DMS53 treated with DMSO at 0.1 percent for 48 hours (cell line): ENCODE measurements at regions not wholly inside any gene's neighbourhood (a gene's known extent, or its start where the extent isn't known, plus 50 kb on each side); places are given as distances from the start of the nearest gene placed in this dataset.

ENCODE experiments used
- DNase-seq: peaks from one replicate; lab custom pipeline; 2025; ENCODE audit not compliant: unreplicated experiment; lab: John Stamatoyannopoulos, UW

- no peak for DNase-seq
These were observed 298.1 kb upstream of the IRX5 start for GRCh38 chr16:54632322-54633220.

GRCh38 chr16:54631782-54632181 is 298.9 kb upstream of the IRX5 start:
- no peak for DNase-seq

DNA sequence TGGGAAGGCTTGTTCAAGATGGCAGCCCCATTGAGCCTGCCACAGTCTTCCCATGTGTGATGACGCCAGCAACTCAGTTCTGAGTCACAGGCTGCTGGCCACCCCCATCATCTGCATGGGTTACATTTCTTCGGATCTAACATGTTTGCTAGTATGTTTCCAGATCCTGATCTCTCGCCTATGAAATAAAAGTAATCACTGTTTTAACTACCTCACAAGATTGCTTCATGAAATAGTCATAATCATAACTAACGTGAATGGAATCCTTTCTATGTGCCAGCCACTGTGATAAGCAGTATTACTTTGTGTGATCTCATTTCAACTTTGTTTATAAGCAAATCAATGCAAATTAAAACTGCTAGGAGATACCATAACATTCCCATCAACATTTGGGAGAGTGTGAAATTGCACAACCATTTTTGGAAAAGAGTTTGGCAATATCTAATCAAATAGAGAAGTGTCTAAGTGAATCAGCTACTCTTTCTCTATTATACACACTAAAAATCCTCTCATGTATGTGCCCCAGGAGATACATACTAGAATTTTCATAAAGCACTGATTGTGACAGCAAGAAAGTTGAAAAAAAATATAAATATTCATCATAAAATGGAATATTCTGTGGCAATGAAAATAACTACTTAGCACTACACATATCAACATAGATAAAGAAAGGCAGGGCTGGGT is 300.2 kb upstream of the IRX5 start:
- no peak for DNase-seq

- DNase-seq: peak; percentile 4
These were observed 301.7 kb upstream of the IRX5 start for GRCh38 chr16:54628796-54629625.

GRCh38 chr16:54627616-54628015 is 303.0 kb upstream of the IRX5 start:
- no peak for DNase-seq

DNA sequence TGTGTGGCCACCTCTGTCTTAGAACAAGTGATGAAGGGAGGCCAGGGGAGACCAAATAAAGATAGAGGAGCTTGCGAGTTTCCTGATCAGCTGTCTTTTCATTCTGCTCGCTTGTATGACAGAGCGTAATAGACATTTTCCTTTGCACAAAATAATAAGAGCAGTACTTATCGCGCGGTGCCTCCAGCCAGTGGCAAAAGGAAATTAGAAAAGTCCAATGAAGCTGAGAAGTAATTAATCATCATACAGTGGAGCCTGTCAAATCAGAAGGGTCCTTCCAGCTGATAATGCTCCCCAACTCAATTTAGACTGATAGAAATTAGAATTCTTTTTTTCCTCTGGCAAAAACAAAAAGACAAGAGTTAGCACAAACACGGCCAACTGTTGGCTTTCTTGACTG is 307.0 kb upstream of the IRX5 start:
- DNase-seq: no peak

DNA sequence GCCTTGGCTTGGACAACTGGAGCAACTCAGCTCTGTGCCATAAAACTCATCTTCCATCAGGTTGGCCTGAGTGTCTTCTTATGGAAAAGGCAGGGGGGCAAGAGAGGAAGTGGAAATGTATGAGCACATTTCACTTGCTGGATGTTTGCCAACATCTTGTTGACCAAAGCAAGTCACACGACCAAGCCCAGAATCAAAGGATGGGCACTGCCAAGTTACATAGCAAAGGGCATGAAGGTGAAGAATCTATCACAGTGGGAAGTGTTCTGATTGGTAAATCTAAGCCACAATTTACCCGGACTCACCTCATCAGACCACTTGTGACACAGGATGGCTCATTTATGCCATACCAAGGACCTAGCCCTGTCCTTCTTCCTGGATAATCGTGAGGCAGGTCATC is 310.5 kb upstream of the IRX5 start:
- no peak for DNase-seq

DNA sequence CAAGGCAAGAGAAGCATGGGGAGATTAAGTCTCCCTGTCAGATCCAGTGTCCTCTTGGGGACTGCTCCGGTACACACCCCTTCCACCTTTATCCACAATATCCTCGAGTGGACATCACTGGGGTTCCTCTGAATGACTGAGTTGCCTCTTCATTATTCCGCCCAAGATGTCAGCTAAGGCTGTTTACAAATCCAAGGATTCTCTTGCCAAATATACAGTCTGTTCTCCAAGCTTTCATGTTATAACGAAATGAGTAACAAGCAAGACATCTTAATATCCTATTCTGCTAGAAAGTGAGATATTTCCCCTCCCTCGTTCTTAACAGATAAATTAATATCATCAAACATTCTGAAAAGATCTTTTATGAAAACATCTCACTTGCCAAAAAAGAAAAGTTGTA is 314.1 kb upstream of the IRX5 start:
- no peak for DNase-seq

DNA sequence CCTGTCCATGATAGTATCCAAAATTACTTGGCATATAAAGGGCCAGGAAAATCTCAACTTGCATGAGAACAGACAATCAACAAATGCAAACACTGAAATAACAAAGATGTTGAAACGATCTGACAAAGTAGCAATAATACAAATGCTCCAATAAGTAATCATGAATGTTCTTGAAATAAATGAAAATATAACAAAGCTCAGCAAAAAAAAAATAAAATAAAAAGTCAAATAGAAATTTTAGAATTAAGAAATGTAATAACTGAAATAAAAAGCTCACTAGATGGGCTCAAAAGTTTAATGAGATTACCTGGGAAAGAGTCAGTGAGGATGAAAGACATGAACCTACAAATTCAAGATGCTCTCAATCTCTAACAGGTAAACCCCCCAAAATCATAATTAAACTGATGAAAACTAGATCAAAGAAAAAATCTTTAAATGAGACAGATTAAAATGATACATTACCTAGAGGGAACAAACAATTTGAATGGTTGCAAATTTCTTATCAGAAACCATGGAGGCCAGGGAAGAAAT is 319.0 kb upstream of the IRX3 start:
- DNase-seq: no peak

- no peak for DNase-seq
These were observed 316.1 kb upstream of the IRX3 start for GRCh38 chr16:54602666-54603065.

DNA sequence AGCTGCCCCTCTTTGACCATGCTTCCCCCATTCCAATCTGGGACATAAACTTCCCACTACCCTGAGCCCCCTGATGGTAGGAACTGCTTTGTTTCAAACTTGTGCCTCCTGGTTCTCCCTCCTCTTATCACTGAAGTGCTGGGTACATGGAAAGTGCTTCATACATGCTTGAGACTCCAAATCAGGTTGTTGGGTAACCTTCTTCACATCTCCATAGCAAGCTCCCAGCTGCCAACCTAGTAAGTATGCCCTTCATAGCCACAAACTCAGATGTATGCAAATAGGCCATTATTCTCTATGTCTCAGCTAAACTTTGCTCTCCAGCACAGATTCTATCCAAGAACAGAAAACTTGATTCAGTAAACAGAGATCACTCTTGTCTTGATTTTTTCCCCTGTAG is 310.6 kb upstream of the IRX3 start:
- DNase-seq: no peak

DNA sequence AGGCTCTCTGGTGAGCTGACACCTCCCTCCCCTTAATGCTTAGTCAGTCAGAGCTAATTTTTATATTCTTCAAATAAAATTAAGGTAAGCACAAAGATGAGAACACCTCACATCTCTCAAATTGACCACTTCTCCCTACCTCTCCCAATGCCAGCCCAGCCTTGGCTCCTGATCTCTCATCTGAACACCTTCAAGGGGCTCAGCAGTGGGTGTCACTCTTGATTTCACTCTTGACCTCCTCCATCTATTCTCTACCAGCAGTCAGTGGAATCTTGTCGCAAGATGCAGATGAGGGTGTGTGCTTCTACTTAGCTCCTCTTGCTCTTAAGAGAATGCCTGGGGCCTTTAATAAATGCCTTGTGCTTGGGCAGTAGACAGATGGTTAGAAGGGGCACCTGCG is 309.0 kb upstream of the IRX3 start:
- DNase-seq: no peak

GRCh38 chr16:54594601-54595391 is 308.2 kb upstream of the IRX3 start:
- DNase-seq: no peak

DNA sequence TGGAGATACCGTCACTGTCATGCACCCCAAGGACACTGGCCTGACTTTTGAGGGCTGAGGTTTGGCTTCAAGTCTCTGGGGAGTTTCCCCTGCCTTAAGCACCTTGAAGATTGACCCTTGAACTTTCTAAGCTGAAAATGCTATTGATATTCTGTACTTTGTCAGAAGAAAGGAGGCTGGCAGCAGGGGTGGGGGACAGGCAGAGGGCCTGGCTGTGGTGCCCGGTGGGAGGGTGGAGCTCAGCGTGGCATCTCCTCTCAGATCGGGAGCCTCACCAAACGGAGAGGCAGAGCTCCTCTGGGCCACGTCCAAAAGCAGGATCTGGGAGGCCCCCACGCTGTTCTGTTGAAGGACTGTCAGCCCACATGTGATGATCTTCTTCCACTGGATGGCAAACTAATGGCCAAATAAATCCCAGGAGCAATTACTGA is 305.2 kb upstream of the IRX3 start:
- DNase-seq: no peak

- no peak for DNase-seq
These were observed 304.2 kb upstream of the IRX3 start for GRCh38 chr16:54590836-54591235.

DNA sequence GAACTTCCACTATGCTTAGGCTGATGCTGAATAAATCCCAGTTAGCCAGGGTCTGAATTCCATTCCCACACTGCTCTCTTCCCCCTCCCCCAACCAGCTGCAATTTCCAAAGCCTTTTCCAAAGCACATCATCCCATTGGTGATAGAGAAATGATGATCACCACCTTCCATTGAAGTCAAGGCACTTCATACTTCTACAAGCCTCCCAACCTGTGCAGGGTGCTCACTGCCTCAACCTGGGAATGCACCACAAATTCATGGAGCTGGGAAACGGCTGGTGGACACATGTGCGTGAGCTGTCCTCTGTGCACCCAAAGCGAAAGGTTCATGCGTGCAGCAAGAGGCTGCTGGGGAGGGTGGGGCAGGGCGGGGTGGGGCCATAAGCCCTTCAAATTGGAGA is 302.7 kb upstream of the IRX3 start:
- no peak for DNase-seq

DNA sequence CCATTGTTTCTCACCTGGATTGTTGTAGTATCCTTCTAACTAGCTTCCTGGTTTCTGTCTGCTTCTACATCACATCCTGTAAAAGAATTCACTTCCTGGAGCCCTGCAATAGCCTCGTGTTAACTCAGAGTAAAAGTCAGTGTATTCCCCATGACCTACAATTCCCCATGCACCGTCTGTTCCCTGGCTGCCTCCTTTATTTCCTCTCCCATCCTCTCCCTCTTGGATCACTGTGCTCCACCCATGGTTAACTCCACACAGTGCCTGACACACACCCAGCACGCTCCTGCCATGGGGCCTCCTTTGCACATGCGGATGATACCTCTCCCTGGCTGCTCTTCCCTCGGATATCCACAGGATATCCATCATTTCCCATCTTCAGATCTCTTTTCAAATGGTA is 301.4 kb upstream of the IRX3 start:
- no peak for DNase-seq

DNA sequence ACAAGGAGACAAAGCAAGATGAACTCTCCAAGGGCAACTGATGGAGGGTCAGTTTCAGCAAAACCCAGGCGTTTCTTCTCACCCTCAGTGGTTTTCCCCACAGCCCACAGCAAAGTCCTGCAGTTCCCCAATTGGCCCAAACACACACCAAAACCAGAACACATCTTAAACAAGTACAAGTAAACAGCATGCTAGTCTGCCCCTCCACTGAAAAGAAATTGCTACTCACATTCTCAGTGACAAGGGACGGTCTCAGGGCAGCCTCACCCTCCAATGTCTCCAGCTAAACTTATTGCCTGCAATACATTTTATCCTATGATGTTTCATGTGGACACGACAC is 300.6 kb upstream of the IRX3 start:
- no peak for DNase-seq

DNA sequence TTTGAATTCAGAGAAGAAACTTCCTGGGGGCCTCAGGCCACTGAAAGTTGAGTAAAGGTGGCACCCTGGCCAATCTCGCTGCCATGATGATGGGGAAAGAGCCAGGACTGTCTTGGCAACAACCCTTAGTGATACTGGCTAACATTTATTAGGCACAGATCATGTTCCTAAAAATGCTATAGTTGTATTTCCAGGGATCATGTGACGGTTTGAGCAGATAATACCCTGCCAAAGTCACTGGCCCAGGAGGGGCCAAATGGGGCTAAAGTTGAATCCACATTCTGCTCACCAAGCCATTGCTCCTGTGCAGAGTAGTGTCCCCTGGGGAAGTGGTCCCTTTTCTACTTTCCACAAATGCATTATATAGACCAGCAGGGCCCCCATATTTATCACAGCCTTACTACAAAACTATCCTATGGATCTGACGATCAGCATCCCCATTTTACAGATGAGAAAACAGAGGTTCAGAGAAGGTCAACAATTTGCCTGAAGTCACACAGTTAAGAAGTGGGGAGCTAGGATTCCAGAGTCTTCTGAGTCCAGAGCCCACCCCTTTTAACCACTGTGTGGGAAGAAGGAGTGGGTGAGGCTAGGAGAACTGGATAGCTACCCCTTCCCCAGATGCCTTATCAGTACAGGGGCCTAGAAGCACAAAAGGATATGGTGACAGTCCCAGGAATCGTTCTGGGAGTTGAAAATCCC is 300.0 kb upstream of the IRX3 start:
- no peak for DNase-seq

DNA sequence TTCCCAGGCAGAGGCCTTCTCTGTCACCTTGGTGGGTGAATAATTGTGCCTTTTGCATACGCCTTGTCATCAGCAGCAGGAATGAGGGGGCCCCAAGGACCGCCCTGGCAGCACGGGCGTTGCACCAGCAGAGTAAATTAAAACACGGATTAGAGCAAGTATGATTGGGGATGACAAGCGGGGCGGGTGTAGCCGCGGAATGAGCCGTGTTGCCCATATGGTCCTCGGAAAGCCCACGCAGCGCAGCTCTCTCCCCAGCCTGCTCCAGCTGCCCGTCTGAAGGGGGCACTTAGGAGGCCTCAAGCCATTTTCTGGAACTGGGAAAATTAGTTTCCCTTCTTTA is 299.4 kb upstream of the IRX3 start:
- DNase-seq: no peak
